ENCODE measurements at regions not wholly inside any gene's neighbourhood (a gene's known extent, or its start where the extent isn't known, plus 50 kb on each side); places are given as distances from the start of the nearest gene placed in this dataset.

DNA sequence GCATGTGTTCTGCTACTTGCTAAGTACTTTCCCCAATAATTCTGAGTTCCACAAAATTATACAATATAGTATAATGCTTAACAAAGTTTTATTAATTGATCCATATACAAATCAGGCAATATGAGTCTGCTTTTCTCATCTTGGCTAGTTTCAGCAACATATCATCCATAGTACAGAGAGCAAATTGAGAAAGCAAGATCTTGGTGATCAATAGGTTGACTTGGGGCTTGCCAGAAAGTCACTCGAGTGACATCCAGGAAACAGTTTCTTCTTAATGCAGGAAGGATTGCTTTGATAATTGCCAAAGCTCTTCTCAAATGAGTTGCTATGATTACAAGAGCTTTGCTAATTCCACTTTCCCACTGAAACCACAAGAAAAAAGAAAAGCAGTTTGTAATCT, 533.6 kb upstream of the NMUR2 start:
- no peaks in the 10 kb centered on the region for H3K36me3 Mint-ChIP-seq (ENCODE audit: low read depth)
- no peak overlapping the region for H3K27ac Mint-ChIP-seq
- no peaks in the 10 kb centered on the region for H3K27me3 Mint-ChIP-seq (ENCODE audit: low read depth)
- H3K4me1 Mint-ChIP-seq (ENCODE audit: low read depth): no peaks in the 10 kb centered on the region
- peaks cover 11% of the 10 kb centered on the region for H3K9me3 Mint-ChIP-seq
- no peak for DNase-seq (ENCODE audit: low spot score)
- no peak overlapping the region for H3K4me3 Mint-ChIP-seq

DNA sequence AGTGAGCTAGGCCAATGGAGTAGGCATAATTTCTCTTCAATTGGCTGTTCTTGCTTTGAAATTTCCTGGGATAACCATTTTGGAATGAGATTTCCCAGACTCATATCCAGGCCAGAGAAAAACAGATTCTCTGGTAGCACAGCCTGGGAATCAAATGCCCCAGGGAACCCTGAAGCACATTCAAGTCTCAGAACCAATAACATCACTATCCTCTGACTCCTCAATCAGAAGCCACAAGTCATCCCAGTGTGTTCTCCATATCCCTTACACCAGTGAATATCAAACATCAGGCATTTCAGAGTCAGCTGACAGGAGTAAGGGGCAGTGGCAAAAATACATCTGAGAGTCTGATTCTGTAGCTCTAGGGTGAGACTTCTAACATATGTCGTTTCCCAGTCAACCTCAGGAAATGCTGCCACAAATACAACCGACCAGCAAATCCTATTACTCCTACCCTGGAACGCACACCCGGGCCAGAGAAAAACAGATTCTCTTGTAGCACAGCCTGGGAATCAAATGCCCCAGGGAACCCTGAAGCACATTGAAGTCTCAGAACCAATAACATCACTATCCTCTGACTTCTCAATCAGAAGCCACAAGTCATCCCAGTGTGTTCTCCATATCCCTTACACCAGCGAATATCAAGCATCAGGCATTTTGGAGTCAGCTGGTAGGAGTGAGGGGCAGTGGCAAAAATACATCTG, 537.7 kb upstream of the NMUR2 start:
- H3K9me3 Mint-ChIP-seq: peaks cover 14% of the 10 kb centered on the region
- H3K27me3 Mint-ChIP-seq (ENCODE audit: low read depth): no peaks in the 10 kb centered on the region
- no peak overlapping the region for H3K27ac Mint-ChIP-seq
- H3K36me3 Mint-ChIP-seq (ENCODE audit: low read depth): no peaks in the 10 kb centered on the region
- no peak overlapping the region for H3K4me3 Mint-ChIP-seq
- no peak for DNase-seq (ENCODE audit: low spot score)
- no peaks in the 10 kb centered on the region for H3K4me1 Mint-ChIP-seq (ENCODE audit: low read depth)

DNA sequence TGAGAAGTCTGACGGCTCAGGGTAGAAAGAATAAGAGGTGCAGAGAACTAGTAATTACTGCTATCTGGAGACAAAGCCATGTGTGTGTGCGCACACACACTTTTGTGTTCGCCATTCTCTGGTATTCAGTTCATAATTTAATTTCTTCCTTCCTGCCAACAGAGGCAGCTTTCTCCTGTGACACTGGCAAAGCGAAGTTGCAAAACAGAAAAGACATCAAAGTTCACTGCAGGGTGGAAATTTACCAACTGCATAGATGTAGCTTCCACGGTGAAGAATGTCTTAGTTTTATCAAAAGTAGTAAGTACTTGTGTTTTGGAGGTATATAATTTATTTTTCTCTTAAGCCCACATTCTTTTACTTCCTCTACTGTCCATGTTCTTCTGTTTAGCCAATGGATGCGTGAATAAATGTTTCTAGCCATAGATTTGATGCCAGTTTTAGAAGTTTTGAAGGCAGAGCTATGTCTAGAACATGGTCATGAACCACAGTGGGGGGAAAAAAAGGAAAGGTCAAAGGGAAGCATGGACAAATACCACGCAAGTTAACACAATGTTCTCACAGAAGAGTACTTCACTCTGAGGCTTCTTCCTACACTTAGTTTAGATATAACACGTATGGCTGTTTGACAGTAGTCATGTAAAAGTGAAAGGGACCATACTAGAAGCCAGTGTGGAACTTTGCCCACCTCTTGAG, 536.5 kb upstream of the GRIA1 start:
- H3K9me3 Mint-ChIP-seq: peaks cover 11% of the 10 kb centered on the region

DNA sequence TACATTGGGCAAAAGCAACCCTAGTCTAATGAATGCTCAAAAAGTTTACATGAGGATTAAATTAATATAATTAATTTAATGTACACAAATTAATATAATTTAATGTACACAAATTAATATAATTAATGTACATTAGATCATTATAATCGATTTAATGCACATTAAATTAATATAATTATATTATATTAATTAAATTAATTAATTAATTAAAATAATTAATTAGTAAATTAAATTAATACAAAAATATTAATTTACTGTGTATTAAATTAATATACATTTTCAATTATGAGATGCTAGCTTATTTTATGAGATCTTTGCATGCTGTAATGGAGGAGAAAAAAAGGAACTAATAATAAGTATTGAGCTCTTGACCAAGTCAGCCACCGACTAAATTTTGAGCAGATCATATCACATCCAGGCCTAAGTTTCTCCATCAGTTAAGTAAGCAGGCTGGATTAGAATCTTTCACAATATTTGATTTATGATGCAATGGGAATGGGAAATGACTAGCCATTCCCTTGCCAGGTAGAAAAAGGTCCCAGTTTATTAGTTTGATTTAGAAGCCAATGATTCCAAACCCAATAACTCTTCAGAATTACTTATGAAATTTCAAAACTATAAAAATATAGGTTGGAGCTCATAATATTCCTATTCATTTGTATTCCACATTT, 533.4 kb upstream of the GRIA1 start:
- Mint-ChIP-seq H3K4me1 (ENCODE audit: low read depth) (no peaks in the 10 kb centered on the region), H3K36me3 (ENCODE audit: low read depth) (no peaks in the 10 kb centered on the region), H3K27me3 (ENCODE audit: low read depth) (no peaks in the 10 kb centered on the region), H3K27ac (no peak overlapping the region), H3K9me3 (peaks cover 21% of the 10 kb centered on the region), H3K4me3 (no peak overlapping the region)
- no peak for DNase-seq (ENCODE audit: low spot score)

More for the DNA sequence above, 536.5 kb upstream of the GRIA1 start:
- no peak for DNase-seq (ENCODE audit: low spot score)
- H3K27me3 Mint-ChIP-seq (ENCODE audit: low read depth): no peaks in the 10 kb centered on the region
- no peak overlapping the region for H3K27ac Mint-ChIP-seq
- no peaks in the 10 kb centered on the region for H3K36me3 Mint-ChIP-seq (ENCODE audit: low read depth)
- no peaks in the 10 kb centered on the region for H3K4me1 Mint-ChIP-seq (ENCODE audit: low read depth)
- no peak overlapping the region for H3K4me3 Mint-ChIP-seq

DNA sequence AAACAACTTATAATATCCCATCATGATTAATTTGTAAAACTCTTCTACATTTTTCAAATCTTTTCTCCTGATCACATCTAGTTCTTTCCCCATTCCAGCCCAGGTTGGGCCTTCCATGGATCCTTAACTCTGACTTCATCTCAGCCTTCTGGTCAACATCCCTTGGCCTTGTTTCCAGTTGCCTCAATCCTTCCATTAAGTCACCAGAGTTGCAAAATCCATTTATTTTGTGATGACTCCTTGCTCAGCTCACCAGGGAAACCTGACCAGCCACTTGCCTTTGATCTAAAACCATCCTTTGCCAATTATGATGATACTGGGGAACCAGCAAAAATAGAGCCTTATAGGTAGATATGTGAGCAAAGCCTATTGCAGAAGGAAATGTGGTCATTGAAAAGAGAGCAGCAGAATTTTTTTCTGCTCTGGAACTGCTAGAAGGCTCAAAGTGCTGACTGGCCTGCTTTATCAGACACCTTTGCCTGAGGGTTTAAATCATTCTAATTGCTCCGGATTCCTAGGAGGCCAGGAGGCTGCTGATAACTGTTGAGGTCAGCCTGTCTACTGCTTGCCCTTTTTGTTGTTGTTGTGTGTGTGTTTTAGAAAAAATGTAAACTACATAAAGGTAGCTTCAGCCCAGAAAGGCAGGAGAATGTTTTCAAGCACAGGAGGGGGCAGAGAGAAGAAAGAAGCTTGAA, 512.2 kb upstream of the GRIA1 start:
- H3K27ac Mint-ChIP-seq: no peak overlapping the region

DNA sequence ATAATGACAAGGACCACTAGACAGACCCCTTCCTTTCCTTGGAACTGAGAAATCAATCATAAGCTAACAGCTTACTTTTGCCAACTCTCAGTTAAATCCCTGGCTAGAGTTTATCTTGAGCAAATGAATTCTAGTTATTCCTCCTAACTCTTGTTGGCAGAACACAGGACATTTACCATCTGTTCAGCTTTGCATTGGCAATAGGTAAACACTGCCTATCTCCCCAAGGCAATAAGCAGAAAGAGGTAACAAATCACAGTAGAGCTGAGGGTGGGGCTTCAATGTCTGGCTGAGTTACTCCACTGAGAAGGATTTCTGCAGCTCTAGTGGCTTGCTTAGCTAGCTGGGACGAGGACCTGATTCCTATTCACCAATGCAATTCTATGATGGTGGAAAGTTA, 503.3 kb upstream of the GRIA1 start:
- Mint-ChIP-seq H3K4me1 (ENCODE audit: low read depth) (no peaks in the 10 kb centered on the region), H3K4me3 (no peak overlapping the region), H3K36me3 (ENCODE audit: low read depth) (no peaks in the 10 kb centered on the region), H3K9me3 (peaks cover 9% of the 10 kb centered on the region), H3K27me3 (ENCODE audit: low read depth) (no peaks in the 10 kb centered on the region), H3K27ac (no peak overlapping the region)
- no peak for DNase-seq (ENCODE audit: low spot score)

More for the DNA sequence above, 512.2 kb upstream of the GRIA1 start:
- no peak overlapping the region for H3K4me3 Mint-ChIP-seq
- H3K4me1 Mint-ChIP-seq (ENCODE audit: low read depth): no peaks in the 10 kb centered on the region
- H3K9me3 Mint-ChIP-seq: peaks cover 32% of the 10 kb centered on the region
- no peaks in the 10 kb centered on the region for H3K27me3 Mint-ChIP-seq (ENCODE audit: low read depth)
- H3K36me3 Mint-ChIP-seq (ENCODE audit: low read depth): no peaks in the 10 kb centered on the region
- DNase-seq (ENCODE audit: low spot score): no peak

DNA sequence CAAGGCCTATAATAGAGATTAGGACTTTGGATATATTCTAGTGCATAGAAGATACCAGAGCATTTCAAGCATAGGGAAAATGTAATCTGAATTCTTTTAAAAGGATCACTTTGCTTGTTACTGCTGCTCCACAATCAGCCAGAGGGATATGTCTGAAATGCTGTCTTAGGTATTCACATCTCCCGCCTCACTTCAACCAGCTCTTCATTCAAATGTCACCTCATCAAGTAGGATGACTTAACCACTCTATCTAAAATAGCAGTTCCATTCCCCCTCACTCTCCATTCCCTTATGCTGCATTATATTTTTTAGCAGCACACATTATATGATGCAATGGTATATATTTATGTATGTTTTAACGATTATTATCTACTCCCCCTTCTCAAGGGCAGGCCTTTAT, 500.3 kb upstream of the GRIA1 start:
- no peak overlapping the region for H3K27ac Mint-ChIP-seq
- peaks cover 3% of the 10 kb centered on the region for H3K9me3 Mint-ChIP-seq
- no peaks in the 10 kb centered on the region for H3K36me3 Mint-ChIP-seq (ENCODE audit: low read depth)
- no peak for DNase-seq (ENCODE audit: low spot score)
- H3K4me1 Mint-ChIP-seq (ENCODE audit: low read depth): no peaks in the 10 kb centered on the region
- no peak overlapping the region for H3K4me3 Mint-ChIP-seq
- H3K27me3 Mint-ChIP-seq (ENCODE audit: low read depth): no peaks in the 10 kb centered on the region

DNA sequence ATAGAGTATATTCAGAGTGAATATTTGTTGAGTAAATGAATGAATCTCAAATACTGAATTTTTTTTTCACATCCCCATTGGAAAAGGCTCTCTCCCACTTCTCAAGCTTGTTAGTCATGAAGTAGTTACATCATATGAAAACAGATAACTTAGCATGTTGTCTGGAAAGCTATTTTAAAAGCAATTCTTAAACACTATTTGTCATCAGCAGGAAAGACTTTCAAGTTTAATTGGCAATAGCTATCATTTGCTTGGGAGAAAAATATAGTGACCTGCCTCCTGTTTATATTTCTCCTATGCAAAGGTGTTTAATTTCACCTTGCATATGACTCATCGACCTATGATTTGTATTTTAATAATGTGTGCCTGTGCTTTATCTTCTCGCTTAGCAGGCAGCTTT, 499.8 kb upstream of the GRIA1 start:
- Mint-ChIP-seq H3K36me3 (ENCODE audit: low read depth) (no peaks in the 10 kb centered on the region), H3K4me3 (no peak overlapping the region), H3K27ac (no peak overlapping the region), H3K9me3 (peaks cover 3% of the 10 kb centered on the region), H3K27me3 (ENCODE audit: low read depth) (no peaks in the 10 kb centered on the region), H3K4me1 (ENCODE audit: low read depth) (no peaks in the 10 kb centered on the region)
- no peak for DNase-seq (ENCODE audit: low spot score)

DNA sequence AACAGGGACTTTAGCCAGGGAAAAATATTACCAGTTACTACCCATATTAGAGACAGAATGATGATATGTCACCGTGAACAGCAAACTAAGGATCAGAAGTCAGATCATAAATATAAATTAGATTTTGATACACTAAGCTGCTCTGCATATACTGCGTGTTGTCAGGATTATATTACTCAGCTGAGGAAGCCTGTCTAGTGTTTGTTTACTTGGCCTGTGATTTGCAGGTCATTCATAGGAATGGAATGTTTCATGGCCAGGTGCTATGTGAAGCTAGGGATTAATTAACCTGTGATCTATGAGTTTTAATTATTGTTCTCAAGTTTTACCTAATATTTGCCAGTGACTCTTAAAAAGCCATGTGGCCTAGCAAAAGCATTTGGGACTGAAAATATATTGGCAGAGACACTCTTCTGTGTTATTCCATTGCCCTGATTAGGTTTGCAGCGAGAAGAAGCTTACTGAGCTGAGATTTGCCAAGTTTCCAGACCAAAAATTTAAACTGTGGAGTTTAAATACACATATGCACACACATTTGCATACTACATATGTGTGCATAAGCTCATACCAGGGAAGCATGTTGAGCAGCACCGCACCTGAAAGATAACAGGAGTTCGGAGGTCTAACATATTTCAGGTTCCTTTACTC, 496.3 kb upstream of the GRIA1 start:
- Mint-ChIP-seq H3K4me1 (ENCODE audit: low read depth) (no peaks in the 10 kb centered on the region), H3K4me3 (no peak overlapping the region), H3K27ac (no peak overlapping the region), H3K36me3 (ENCODE audit: low read depth) (no peaks in the 10 kb centered on the region), H3K27me3 (ENCODE audit: low read depth) (no peaks in the 10 kb centered on the region), H3K9me3 (peaks cover 3% of the 10 kb centered on the region)
- no peak for DNase-seq (ENCODE audit: low spot score)

DNA sequence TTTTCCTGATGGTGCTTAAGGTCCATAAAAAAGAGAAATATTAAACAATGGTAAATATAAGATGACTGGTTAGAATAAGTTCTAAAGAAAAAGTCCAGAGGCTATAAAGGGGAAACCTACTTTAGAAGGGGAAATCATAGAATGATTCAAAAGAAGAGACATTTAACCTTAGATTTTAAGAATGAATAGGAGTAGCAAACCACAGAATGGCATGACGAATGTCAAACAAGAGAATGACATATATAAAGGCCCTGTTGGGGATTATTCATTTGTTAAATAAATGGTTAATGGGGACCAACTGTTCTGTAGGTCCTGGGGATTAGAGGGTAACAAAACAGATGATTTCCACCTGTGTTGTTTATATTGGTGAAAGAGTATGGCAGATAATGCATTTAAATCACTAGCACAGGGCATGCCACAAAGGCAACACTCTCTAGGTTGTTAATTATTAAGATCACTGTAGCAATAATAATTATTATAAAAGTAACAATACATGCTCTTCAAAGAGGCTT, 495.2 kb upstream of the GRIA1 start:
- Mint-ChIP-seq H3K4me1 (ENCODE audit: low read depth) (no peaks in the 10 kb centered on the region), H3K27ac (no peak overlapping the region), H3K36me3 (ENCODE audit: low read depth) (no peaks in the 10 kb centered on the region), H3K4me3 (no peak overlapping the region), H3K9me3 (peaks cover 3% of the 10 kb centered on the region), H3K27me3 (ENCODE audit: low read depth) (no peaks in the 10 kb centered on the region)
- DNase-seq (ENCODE audit: low spot score): no peak

DNA sequence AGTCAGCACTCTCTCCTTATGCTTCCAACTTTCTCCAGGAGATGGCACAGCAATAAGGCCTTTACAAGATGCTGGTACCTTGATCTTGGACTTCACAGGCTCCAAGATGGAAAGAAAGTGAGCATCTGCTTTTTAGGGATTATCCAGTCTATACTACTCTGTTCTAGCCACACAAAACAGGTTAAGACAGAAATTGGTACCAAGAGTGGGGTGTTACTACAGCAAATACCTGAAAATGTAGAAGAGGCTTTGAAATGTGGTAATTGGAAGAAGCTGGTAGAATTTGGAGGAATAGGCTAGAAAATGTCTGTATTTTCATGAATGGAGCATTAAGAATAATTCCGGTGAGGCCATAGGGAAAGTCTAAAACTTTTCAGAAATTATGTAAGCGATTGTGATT, 484.8 kb upstream of the GRIA1 start:
- no peak overlapping the region for H3K4me3 Mint-ChIP-seq
- H3K36me3 Mint-ChIP-seq (ENCODE audit: low read depth): no peaks in the 10 kb centered on the region
- no peaks in the 10 kb centered on the region for H3K4me1 Mint-ChIP-seq (ENCODE audit: low read depth)
- no peak for DNase-seq (ENCODE audit: low spot score)
- no peak overlapping the region for H3K27ac Mint-ChIP-seq
- no peaks in the 10 kb centered on the region for H3K27me3 Mint-ChIP-seq (ENCODE audit: low read depth)
- H3K9me3 Mint-ChIP-seq: peaks cover 26% of the 10 kb centered on the region

DNA sequence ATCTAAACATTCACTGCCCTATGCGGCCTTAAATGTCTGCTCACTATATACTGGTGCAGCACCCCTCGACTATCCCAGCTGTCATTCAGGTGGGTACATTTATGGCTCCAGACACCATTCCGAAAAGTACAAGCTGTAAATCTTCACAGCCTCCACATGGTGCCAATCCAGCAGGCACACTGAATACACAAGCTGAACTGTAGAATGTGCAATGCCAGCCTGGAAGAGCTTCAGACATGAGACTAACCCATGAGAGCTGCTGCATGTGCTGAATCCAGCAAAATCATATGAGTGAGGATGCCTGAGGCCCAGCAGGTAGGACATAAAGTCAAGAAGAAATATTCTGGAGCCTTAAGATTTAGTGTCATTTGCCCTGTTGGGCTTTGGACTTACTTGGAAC, 483.8 kb upstream of the GRIA1 start:
- no peak overlapping the region for H3K4me3 Mint-ChIP-seq

DNA sequence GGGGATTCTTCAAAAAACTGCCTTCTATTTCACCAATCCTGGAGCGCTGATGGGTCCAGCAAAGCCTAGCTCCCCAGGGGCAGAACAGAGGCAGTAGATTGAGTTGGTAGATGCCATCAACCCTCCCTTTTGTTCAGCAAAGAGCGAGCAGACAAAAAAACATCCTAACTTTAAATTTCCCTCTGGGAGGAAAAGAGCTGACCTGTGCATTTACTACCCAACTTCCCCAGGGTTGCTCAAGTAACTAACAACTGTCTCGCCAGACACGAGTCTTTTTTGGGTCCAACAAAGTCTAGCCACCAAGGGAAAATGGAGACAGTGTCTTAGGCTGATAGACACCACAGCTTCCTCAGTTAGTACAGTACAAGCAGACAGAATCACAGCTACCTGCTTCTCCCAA, 476.3 kb upstream of the GRIA1 start:
- H3K36me3 Mint-ChIP-seq (ENCODE audit: low read depth): no peaks in the 10 kb centered on the region
- DNase-seq (ENCODE audit: low spot score): no peak
- H3K27ac Mint-ChIP-seq: no peak overlapping the region
- peaks cover 27% of the 10 kb centered on the region for H3K9me3 Mint-ChIP-seq
- no peak overlapping the region for H3K4me3 Mint-ChIP-seq
- H3K4me1 Mint-ChIP-seq (ENCODE audit: low read depth): no peaks in the 10 kb centered on the region
- H3K27me3 Mint-ChIP-seq (ENCODE audit: low read depth): no peaks in the 10 kb centered on the region

More for the DNA sequence above, 483.8 kb upstream of the GRIA1 start:
- no peaks in the 10 kb centered on the region for H3K27me3 Mint-ChIP-seq (ENCODE audit: low read depth)
- H3K9me3 Mint-ChIP-seq: peaks cover 26% of the 10 kb centered on the region
- no peaks in the 10 kb centered on the region for H3K36me3 Mint-ChIP-seq (ENCODE audit: low read depth)
- no peak for DNase-seq (ENCODE audit: low spot score)
- H3K4me1 Mint-ChIP-seq (ENCODE audit: low read depth): no peaks in the 10 kb centered on the region
- no peak overlapping the region for H3K27ac Mint-ChIP-seq
